NOMO-1 (cell line): ENCODE measurements at regions not wholly inside any gene's neighbourhood (a gene's known extent, or its start where the extent isn't known, plus 50 kb on each side); places are given as distances from the start of the nearest gene placed in this dataset.
"Not testable (repeated sequence)": the region's sequence is repeated elsewhere in the genome, so short reads cannot be mapped to it uniquely, and the experiment has no call there.

Experiments
- DNase-seq, 2 experiments: peaks; one replicate each; lab custom pipeline; 2025; ENCODE audit not compliant: unreplicated experiment in 2 of 2; lab: John Stamatoyannopoulos, UW

DNA sequence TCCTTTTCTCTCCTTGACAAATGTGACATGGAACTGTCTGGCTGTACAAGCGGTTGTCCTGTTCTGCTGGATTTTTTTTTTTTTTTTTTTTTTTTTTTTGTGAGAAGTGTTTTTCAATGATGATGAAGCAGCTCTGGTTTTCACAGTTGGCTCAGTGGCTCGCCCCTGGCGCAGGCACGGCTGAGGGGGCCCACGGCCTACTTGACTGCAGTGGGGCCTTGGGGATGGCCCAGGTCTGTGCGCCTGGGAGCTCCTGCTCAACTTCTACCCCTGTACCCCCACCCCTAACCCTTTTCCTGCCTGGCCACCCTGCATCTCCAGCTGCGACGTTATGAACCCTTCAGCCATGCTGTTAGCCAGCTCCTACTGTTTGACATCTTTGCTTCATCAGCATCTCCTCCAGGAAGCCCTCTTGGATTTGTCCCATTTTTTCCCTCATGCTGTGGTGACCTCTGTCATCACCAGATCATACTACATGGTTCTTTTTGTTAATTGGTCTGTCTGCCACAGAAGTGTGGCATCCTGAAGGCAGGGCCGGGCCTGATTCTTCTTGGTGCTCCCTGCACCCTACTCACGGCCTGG, 167.9 kb downstream of the INHBB start:
- no peak for DNase-seq

DNA sequence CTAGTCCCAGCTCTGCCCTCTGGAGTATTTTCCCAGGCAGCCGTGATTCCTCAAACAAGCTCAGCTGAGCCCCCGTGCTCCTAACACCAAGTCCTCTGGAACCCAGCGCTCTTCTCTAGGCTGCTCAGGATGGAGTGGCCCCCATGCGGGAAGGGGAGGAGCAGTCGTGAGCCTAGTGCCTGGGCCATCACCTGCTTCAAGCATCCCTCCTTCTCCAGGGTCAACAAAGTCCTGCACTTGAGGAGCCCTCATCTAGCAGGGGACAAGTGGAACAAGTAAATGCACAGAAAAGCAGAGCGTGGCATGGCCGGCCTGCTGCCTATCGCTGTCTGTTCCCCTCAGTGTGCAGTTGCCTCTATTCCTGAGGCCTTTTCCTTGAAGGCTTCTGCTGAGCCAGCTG, 168.6 kb downstream of the INHBB start:
- DNase-seq = no peak

DNA sequence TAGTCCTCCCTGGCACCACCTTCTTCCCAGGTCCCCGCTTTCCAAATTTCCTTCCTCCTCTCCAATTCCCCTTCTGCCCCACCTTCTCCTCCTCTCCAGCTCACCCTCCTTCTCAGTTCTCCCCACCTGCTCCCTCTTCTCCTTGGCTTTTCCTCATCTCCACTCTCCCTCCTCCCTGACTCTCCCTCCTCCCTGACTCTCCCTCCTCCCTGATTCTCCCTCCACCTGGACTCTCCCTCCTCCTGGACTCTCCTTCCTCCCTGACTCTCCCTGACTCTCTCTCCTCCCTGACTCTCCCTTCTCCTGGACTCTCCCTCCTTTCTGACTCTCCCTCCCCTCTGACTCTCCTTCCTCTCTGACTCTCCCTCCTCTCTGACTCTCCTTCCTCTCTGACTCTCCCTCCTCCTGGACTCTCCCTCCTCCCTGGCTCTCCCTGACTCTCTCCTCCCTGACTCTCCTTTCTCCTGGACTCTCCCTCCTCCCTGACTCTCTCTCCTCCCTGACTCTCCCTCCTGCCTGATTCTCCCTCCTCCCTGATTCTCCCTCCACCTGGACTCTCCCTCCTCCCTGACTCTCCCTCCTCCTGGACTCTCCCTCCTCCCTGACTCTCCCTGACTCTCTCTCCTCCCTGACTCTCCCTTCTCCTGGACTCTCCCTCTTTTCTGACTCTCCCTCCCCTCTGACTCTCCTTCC, 169.3 kb downstream of the INHBB start:
- DNase-seq = not testable (repeated sequence)

DNA sequence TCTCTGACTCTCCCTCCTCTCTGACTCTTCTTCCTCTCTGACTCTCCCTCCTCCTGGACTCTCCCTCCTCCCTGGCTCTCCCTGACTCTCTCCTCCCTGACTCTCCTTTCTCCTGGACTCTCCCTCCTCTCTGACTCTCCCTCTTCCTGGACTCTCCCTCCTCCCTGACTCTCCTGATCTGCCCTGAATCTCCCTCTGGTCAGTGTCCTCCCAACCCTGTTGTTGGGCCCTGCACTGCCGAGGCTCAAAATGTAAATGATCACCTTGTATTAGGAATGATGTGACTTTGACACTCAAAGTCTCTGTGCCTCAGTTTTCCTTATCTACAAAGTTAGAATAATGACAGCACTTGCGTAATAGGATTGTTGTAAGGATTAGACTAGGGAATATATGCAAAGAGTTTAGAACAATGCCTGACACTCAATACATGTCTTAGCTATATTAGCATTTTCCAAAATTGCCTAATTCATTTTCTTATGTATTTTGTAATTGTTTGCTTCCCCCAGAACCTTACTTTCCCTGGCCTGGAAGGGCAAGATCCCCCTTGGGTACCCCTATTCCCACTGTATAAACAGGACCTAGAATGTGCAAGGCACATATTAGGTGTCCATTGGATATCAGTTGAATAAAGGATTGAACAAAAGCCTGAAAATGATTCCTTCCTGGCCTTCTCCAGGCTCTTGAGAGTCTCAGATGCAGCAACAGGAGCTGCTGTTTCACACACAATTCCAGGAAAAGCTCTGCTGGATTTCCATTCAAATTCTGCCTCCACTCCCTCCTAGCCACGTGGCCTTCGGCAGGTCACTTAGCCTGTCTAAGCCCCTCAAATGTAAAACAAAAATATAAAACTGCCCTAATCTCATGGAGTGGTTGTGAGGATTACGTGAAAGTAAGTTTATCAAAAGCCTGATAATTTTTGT, 170.1 kb downstream of the INHBB start:
- DNase-seq = no peak

DNA sequence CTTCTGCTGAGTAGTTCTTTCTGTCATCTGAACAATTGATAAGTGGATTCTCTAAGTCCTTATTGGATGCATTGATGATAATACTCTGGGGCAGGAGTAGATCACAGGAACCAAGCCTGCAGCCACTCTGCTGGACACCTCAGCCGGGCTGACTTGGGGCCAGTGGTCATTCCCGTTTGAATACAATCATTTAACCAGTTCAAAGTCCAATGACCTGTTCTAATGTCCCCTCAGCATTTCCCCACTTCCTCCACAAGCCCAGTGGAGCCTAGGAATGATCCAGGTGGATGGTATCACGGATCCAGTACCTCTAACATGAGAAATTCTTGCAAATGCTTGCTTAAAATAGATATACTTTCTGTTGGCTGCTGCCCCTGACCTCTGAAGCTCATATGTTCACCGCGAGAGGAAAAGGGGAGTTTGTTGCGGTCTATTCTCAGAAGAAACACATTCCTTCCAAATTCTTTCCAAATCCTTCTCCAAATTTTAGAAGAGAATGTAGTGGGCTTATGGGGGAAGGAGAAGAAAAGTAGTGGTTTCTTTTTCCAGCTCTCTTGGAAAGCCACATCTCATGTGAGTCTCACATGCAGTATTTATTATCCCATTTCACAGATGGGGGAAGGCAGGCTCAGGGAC, 170.9 kb downstream of the INHBB start:
- no peak for DNase-seq

DNA sequence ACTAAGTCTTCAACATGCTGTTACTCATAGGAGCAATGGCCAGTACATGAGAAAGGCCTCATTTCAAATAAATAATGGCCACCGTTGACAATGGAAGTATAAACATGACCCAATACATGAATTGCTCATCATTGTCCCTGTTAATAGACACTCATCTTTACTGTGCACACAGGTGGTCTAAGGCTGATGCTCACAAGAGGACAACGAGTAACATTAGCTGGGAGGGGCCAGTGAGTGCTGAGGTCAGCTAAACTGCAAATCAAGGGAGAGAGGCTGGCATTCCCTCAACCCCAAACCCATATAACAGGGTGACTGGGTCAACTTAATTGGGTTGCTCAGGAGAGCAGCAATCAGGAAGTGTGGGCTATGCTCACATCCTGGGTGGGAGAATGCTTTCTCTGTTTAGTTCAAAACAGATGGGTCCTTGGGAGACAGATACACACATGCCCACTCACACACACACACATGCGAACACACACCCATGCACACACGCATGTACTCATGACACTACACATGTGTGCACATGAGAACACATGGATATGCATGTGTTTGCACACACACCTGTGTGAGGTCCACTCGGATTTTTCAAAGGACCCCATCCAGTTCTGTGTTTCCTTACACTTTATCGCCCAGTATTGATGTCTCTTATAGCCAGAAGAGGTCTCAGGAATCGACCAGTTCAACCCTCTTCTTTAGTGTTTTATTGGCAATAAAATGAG, 172.0 kb downstream of the INHBB start:
- DNase-seq = no peak

DNA sequence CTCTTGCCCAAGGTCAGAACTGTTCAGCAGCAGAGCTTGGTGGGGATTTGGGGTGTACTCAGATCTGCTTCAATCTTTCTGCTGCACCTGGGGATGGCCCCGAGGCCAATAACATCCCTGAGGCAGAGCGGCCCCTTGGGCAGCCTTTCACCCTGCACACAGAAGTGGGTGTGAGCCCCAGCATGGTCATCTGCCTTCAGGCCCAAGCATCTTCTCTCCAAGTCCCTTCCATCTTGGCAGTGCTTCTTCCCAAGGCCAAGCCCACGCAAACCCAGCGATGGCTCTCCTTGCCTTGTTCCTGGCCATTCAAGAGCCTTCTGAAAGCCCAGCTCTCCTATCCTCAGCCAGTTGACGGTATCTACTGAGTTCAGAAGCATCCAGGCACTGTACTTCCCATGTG, 172.9 kb downstream of the INHBB start:
- no peak for DNase-seq

DNA sequence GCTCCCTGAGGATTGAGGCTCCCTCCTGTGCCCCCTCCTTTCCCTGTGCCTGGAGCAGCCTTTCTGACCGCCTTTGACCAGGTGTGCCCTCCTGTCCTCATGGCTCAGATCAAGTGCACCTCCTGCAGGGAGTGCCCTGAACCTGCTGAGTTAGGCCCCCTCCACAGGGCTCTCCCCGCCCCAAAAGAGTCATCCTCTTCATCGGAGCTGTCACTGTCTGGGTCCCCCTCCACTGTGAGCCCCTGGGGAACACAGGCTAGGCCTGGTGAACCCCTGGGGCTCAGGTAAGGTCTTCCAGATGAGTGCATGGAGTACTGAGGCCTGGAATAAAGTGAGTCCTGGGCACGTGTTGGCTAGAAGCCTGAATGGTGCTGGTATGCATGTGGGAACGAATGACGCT, 173.5 kb downstream of the INHBB start:
- DNase-seq = no peak

DNA sequence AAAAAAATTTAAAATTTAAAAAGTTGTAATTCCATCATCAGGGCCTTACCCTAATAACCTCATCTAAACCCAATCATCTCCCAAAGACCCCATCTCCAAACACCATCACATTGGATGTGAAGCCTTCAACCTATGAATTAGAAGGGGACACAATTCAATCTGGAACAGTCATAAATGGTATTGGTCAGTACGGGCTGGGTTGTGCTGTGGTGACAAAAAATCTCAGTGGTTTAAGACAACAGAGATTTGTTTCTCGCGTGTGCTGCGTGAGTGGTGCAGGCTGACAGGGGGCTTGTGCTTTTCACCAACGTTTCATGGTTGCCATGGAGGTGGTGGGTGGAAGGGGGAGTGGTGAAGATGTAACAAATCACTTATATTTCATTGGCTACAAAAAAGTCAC, 174.5 kb downstream of the INHBB start:
- no peak for DNase-seq

DNA sequence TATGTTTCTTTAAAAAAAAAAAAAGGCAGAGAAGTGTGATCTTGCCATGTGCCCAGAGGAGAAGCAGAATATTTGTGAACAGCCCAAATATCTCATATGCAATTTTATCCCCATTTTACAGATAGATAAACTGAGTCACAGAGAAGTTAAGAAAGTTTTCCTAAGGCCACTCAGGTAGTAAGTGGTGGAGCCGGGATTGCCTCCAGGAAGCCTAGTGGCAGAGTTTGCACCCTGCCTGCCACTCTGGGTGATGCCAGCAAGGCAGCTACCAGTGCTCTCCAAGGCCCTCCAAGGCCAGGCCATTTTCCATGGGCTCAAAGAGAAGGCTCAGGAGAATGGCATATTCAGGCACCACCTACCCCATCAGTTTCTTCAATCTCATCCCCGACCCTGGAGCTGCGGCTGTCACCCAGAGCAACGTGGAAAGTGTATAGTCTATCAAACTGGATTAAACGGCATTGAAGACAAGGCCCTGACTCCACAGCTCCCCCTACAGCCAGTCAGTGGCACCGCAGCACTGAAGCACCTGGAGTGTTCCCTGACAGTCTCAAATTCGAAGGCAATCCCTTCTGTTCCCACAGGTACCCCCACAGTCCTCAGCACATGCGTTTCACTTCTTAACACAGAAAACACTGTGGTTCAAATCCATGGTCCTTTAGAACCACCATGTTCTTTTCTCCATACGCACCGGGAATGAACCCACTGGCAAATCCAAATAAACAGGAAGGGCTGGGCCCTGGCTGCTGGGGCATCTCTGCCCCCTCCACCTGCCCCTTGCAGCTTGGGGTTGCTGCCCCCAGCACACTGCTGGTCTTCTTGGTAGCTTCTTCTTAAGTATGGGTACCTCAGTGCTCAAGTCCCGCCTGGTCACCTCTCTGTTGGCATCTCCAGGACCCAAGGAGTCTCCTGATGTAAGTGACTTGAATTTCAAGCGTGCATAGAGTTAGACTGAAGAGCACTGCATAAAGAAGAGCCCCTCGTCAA, 175.3 kb downstream of the INHBB start:
- DNase-seq = peak; percentile 4 to 11

DNA sequence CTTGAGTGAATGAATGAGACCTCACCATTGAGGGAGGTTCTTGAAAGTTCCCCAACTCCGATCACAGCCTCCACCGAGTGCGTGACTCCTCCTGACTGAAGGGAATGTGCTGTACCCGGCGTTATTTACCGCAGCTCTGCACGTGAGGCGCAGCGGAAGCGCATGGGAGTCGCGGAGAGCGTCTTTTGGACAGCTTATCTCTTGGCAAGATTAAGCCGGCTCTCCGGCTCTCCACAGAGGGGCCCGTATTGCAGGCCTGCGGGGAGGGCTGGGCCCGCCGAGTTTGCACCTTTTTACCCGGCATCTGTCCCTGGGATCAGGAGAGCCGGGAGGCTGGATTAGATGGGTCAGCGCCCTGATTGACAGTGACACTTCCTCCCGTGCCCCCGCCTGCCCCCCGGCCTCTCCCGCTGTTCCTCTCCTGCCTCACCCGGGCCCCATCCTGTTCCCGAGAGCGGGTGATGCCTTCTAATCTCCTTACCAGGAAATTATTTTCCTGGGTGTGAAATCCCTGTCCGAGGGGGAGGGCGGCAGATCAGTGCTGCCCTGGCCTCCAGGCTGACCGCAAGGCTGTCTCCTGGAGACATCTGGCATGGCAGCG, 176.3 kb downstream of the INHBB start:
- DNase-seq = no peak

DNA sequence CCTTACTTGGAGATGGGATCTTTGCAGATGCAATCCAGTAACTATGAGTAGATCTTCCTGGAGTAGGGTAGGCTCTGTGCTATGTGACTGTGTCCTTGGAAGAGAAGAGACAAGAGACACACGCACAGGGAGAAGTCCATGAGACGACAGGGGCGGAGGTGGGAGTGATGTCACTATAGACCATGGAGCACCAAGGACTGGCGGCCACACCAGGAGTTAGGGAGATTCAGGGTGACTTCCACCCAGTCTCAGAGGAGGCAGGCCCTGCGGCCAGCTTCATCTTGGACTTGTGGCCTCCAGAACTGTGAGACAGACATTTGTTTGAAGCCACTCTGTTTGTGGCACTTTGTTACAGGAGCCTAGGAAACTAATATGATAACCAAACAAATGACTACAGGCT, 177.8 kb downstream of the INHBB start:
- DNase-seq = no peak

DNA sequence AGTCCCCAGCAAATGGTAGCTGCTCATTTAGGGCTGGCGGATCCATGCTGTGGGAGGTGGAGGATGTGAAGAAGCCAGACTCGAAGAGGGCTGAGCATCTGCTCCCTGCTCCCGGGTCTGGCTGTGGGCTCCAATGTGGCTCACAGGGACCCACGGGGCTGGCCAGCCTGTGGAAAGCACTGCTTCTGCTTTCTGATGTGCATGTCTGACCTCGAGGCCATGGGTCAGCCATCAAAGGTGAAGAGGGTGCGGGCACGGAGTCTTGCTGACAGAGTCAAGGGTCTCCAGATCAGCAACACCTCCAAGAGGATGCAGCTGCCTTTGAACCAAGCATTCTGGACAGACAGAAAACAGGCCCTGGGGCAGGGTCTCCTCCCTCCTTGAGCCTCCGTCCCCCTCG, 178.2 kb downstream of the INHBB start:
- no peak for DNase-seq

DNA sequence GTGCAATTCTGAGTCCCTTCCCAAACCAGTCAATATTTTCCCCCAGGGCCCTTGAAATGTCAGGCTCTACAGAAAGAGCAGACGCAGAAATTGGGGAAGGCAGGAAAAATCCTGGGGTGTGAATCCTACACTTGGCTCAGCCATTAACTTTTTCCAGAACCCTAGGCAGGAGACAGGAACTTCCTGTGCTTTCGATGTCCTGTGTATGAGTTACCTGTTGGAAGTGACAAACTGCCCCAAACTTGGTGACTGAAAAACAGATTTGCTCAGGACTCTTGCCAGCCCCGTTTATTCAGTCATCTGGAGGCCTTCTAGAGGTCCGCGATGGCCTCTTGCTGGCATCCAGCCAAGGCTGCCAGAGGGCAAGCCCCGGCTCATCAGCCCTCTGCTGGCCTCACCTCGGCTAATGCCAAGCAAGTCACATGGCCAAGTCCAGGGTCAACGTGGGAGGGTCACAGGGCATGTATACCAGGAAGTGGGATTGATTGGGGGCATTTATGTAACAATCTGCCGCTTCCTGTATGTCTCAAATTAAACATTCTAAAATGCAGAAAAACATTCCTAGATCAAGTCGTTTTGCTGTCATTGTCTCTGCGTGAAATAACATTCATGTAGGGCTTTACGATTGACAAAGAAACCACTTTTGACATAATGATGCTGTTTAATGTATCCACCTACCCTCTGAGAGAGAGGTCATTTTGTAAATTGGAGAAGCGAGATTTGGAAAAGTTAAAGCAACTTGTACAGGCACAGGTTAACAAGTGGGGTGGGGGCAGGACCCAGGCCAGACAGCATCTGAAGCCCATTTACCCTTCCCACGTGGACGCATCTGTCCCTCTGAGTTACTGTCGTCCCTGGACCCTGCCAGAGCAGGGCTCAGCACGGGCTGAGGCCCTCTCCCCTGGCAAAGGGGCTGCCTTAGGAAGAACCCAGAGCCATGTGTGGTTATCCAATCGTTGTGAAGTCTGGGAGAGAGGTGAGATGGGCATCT, 179.4 kb downstream of the INHBB start:
- DNase-seq = no peak

DNA sequence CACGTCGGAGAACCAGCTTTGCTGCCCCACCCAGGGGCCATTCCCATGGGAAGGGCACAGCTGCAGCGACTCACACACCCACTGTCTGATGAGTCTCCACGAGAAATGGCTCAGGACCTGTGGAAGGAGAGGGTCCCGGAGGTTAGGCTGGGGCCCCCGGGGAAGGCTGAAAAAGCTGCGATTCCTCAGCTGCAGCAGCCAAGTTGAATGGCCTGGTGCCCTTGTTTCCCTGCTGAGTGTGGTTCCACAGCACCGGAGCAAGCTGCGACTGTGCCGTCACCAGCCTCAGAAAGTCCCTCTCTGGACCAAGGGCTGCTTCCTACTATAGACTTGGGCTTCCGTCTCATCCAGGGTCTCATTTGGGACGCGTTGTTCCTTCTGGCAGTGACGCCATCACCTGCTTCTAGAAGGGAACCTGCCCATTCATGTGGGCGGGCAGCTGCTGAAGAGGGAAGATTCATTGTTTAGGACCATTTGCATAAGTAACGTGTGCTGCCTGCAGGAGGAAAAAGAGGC, 180.2 kb downstream of the INHBB start:
- DNase-seq = no peak

DNA sequence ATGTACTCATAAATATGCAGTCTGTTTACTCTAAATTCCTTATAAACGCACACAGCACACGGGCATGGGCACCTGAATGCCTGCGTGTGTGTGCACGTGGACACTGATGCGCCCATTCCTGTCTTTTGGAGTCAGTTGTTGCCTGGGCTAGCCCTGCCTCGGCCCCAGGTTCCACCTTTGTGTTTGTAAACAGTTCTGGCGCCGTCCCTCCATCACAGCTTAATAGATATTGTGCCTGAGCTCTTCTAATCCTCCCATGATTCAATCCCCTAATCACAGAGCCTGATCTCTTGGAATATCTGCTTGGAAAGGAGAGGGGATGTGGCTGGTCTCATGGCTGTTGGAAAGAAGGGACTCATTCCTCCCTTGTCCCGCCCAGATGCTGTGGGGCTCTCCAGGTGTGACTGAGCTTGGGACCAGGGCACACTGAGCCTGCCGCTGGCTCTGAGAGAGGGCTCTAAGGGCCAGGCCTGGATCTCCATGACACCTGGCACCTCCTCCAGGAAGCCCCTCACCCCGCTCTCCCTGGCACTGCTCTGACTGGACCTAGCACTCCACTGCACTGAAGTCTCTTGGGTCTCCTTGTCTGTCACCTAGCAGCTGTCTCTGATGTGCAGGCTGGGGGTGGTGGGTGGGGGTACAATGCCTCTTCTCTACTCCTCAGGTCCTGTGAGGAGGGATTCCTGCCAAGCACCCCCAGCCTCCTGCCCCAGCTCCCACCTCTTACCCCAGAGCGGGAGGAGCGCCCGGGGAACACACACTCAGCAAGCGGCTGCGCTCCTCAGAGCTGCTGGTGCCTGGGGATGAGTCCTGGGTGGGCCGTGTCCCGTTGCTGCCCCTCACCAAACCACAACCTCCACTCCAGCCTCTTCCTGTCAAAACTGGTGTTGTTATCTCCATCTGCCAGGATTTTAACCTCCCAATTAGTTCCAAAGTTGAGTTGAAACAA, 181.3 kb downstream of the INHBB start:
- DNase-seq = no peak
